ENCODE measurements at regions not wholly inside any gene's neighbourhood (a gene's known extent, or its start where the extent isn't known, plus 50 kb on each side); places are given as distances from the start of the nearest gene placed in this dataset.
"Not testable (repeated sequence)": the region's sequence is repeated elsewhere in the genome, so short reads cannot be mapped to it uniquely, and the experiment has no call there.

GRCh38 chr13:61500176-61500575, 84.5 kb upstream of the PCDH20 start:
- H3K27me3 ChIP-seq (replicated peaks; ENCODE audit: insufficient read depth), result no peaks in the 10 kb centered on the region
- no peak overlapping the region for H3K27ac ChIP-seq
- H3K36me3 ChIP-seq, result no peaks in the 10 kb centered on the region
- H3K4me1 ChIP-seq (replicated peaks), result no peaks in the 10 kb centered on the region
- 30% methylated on average over 1 of the region's 1 CpG for WGBS
- H3K9me3 ChIP-seq, result no peaks in the 10 kb centered on the region
- TF ChIP-seq POLR2A (IDR thresholded peaks at IDR 0.05) (no peak), POLR2AphosphoS5 (IDR thresholded peaks at IDR 0.05) (no peak), CTCF (IDR thresholded peaks at IDR 0.05) (no peak)
- intact Hi-C loops (cut with DNase I), result no loop called here
- DNase-seq (ENCODE audit: low spot score), result no peak
- H3K4me3 ChIP-seq, result no peak overlapping the region

- 79% methylated on average over 2 of the region's 2 CpGs for WGBS
- Histone ChIP-seq H3K4me3 (no peak overlapping the region), H3K27ac (no peak overlapping the region), H3K9me3 (no peaks in the 10 kb centered on the region), H3K27me3 (replicated peaks; ENCODE audit: insufficient read depth) (no peaks in the 10 kb centered on the region), H3K4me1 (replicated peaks) (no peaks in the 10 kb centered on the region), H3K36me3 (no peaks in the 10 kb centered on the region)
- TF ChIP-seq POLR2AphosphoS5 (IDR thresholded peaks at IDR 0.05) (no peak), CTCF (IDR thresholded peaks at IDR 0.05) (no peak), POLR2A (IDR thresholded peaks at IDR 0.05) (no peak)
- intact Hi-C loops (cut with DNase I), result no loop called here
- DNase-seq (ENCODE audit: low spot score), result no peak
Observed at GRCh38 chr13:61495648-61496047, 80.0 kb upstream of the PCDH20 start.

GRCh38 chr13:61493556-61493955, 77.9 kb upstream of the PCDH20 start:
- WGBS, result 96% methylated on average over 15 of the region's 15 CpGs

GRCh38 chr13:61486496-61486895, 70.8 kb upstream of the PCDH20 start:
- TF ChIP-seq POLR2AphosphoS5 (IDR thresholded peaks at IDR 0.05), result no peak
- no peak for TF ChIP-seq POLR2A (IDR thresholded peaks at IDR 0.05)
- no peak for TF ChIP-seq CTCF (IDR thresholded peaks at IDR 0.05)
- no peak overlapping the region for H3K4me3 ChIP-seq
- H3K27me3 ChIP-seq (replicated peaks; ENCODE audit: insufficient read depth), result no peaks in the 10 kb centered on the region
- no peaks in the 10 kb centered on the region for H3K36me3 ChIP-seq
- H3K4me1 ChIP-seq (replicated peaks), result no peaks in the 10 kb centered on the region
- no peaks in the 10 kb centered on the region for H3K9me3 ChIP-seq
- no peak for DNase-seq (ENCODE audit: low spot score)
- no peak overlapping the region for H3K27ac ChIP-seq
- intact Hi-C loops (cut with DNase I), result no loop called here
- 91% methylated on average over 6 of the region's 6 CpGs for WGBS

More at GRCh38 chr13:61493556-61493955, 77.9 kb upstream of the PCDH20 start:
- H3K9me3 ChIP-seq; H3K27me3 ChIP-seq (replicated peaks; ENCODE audit: insufficient read depth); H3K4me1 ChIP-seq (replicated peaks); H3K4me3 ChIP-seq; H3K27ac ChIP-seq; H3K36me3 ChIP-seq; DNase-seq (ENCODE audit: low spot score); intact Hi-C loops (cut with DNase I): not testable (repeated sequence)

GRCh38 chr13:61485128-61485765, 69.6 kb upstream of the PCDH20 start:
- H3K4me3 ChIP-seq, result no peak overlapping the region
- H3K9me3 ChIP-seq, result no peaks in the 10 kb centered on the region
- no peaks in the 10 kb centered on the region for H3K36me3 ChIP-seq
- no peak overlapping the region for H3K27ac ChIP-seq
- no peaks in the 10 kb centered on the region for H3K27me3 ChIP-seq (replicated peaks; ENCODE audit: insufficient read depth)
- TF ChIP-seq POLR2A (IDR thresholded peaks at IDR 0.05), result no peak
- TF ChIP-seq CTCF (IDR thresholded peaks at IDR 0.05), result no peak
- no peak for TF ChIP-seq POLR2AphosphoS5 (IDR thresholded peaks at IDR 0.05)
- WGBS, result 89% methylated on average over 2 of the region's 2 CpGs
- no peaks in the 10 kb centered on the region for H3K4me1 ChIP-seq (replicated peaks)
- intact Hi-C loops (cut with DNase I), result no loop called here
- DNase-seq (ENCODE audit: low spot score), result no peak

All from prostate gland (tissue), 2 donors.